Large intestine (tissue), 3 donors: ENCODE measurements at regions not wholly inside any gene's neighbourhood (a gene's known extent, or its start where the extent isn't known, plus 50 kb on each side); places are given as distances from the start of the nearest gene placed in this dataset.
A peak's percentile ranks its signal among the peaks of the same experiment; 100 is the strongest.

Experiments
- DNase-seq, 2 donors: peaks; one replicate each; pipeline versions ENCODE4 v3.0.0 to v3.0.0-alpha.2; 2013
- H3K27ac ChIP-seq: one replicate; pipeline ENCODE4 v1.5.1; 2013; ENCODE audit warnings: low read length
- H3K27me3 ChIP-seq: 2 replicates; pipeline ENCODE4 v1.6.1; 2013; ENCODE audit warnings: low read length; ENCODE audit not compliant: control insufficient read depth, insufficient read depth
- H3K36me3 ChIP-seq: 2 replicates; pipeline ENCODE4 v1.6.1; 2013; ENCODE audit warnings: low read length; ENCODE audit not compliant: control insufficient read depth, insufficient read depth
- H3K4me1 ChIP-seq: one replicate; pipeline ENCODE4 v1.6.1; 2013; ENCODE audit warnings: low read length; ENCODE audit not compliant: control insufficient read depth, insufficient read depth
- H3K4me3 ChIP-seq: one replicate; pipeline ENCODE4 v1.5.1; 2013; ENCODE audit warnings: low read length
- H3K9me3 ChIP-seq: one replicate; pipeline ENCODE4 v1.6.1; 2013; ENCODE audit warnings: mild to moderate bottlenecking, low read depth, low read length, moderate library complexity; ENCODE audit not compliant: control insufficient read depth
- WGBS: methylation state at CpG from one replicate; pipeline ENCODE4 v1.1.5; 2013; ENCODE audit warnings: low lambda C conversion rate; ENCODE audit not compliant: insufficient coverage; 5-methylcytosine and 5-hydroxymethylcytosine counted together

DNA sequence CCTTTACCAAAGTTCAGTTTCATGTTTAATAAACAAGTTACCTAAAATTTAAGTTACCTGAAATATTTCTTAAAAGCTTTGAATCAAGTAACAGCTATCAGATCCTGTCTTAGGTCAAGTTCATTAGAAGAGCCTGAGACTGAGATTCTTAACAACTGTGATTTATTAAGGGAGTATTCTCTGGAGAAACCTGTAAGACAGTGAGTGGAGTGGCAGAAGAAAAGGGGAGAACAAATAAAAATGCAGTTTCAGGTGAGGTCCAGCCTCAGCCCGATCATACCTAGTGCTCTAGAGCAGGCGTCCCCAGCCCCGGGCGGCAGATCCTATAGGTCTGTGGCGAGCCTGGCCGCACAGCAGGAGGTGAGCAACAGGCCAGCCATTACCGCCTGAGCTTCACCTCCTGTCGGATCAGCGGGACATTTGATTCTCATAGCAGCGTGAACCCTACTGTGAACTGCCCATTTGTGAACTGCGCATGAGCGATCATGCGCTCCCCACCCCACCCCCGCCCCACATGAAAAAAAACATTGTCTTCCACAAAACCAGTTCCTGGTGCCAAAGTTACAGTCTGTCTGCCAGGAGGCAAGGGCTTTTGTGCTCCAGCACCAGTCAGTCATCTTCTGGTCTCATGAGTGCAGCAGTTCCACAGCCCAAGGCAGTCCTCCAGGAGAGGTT, 59.2 kb upstream of the ADGRB3 start:
- peak in 1 of 2 donors; percentile 2 for DNase-seq
- H3K4me1 ChIP-seq, result no peaks in the 10 kb centered on the region
- H3K27ac ChIP-seq, result no peak overlapping the region
- no peaks in the 10 kb centered on the region for H3K27me3 ChIP-seq
- no peaks in the 10 kb centered on the region for H3K9me3 ChIP-seq
- H3K4me3 ChIP-seq, result no peak overlapping the region
- no peaks in the 10 kb centered on the region for H3K36me3 ChIP-seq
- WGBS, result no CpG with 5 or more reads among the region's 14 CpGs

DNA sequence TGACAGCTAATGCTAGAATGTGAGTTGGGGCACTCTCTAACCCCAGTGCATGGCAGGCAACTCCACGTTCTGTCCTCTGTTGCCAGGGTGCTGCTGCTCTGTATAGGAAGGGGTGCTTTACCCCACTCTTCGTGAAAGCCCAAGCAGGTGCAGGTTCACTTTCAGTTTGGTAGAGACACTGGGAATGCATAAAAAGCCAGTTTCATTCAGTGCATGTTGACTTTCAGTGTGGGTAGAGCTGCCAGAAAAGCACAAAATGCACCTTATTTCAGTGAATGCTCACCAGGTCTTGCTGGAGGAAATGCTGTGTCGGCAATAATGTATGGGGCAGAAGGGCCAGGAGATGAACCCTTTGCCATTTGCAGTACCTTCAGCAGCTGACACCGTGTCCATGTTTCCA, 62.1 kb upstream of the ADGRB3 start:
- Histone ChIP-seq H3K27ac (no peak overlapping the region), H3K27me3 (no peaks in the 10 kb centered on the region), H3K4me1 (no peaks in the 10 kb centered on the region), H3K9me3 (no peaks in the 10 kb centered on the region), H3K4me3 (no peak overlapping the region), H3K36me3 (no peaks in the 10 kb centered on the region)
- no peak for DNase-seq
- no CpG with 5 or more reads among the region's 4 CpGs for WGBS

DNA sequence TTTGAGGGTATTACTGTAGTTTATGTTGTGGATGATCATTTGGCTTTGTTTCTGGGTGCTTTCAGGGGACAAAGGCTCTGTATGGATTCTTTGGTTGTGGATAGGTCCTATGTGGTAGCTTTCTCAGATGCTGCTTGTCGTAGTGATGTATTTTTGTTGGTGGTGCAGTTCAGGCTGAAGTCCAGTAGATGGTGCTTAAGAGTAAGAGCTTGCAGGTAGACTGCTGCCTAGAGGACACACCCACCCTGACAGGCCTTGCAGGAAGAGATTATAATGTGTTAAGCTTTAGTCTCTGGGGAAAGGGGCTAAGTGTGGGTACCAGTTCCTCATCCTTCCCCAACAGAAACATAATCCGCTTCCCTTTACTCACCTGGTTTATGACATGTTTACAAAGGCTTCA, 62.6 kb upstream of the ADGRB3 start:
- H3K4me3 ChIP-seq, result no peak overlapping the region
- no peak for DNase-seq

DNA sequence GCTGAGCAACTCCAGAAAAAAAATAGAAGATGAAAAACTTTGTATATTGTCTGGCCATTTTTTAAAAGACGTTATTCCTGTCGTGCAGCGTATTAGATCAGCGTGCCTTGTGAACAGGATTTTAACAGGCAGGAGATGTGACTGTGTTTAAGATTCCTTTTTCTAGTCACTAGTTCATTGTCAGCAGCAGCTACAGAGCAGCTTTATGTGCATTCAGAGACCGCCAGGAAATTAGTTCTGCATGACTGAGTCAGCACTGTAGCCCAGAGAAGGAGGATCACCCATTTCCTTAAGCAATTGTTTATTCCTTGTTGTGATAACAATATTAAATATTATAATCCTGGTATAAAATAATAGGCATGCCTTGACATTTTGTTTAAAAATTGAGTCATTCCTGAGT, 75.4 kb upstream of the ADGRB3 start:
- Histone ChIP-seq H3K36me3 (no peaks in the 10 kb centered on the region), H3K27ac (no peak overlapping the region), H3K9me3 (no peaks in the 10 kb centered on the region), H3K4me3 (no peak overlapping the region), H3K4me1 (no peaks in the 10 kb centered on the region), H3K27me3 (no peaks in the 10 kb centered on the region)
- DNase-seq, result no peak
- WGBS, result 46% methylated on average over 4 of the region's 5 CpGs

More for the DNA sequence above, 62.6 kb upstream of the ADGRB3 start:
- no peaks in the 10 kb centered on the region for H3K36me3 ChIP-seq
- no peaks in the 10 kb centered on the region for H3K9me3 ChIP-seq
- no CpG with 5 or more reads among the region's 2 CpGs for WGBS
- no peaks in the 10 kb centered on the region for H3K4me1 ChIP-seq
- H3K27ac ChIP-seq, result no peak overlapping the region
- no peaks in the 10 kb centered on the region for H3K27me3 ChIP-seq

DNA sequence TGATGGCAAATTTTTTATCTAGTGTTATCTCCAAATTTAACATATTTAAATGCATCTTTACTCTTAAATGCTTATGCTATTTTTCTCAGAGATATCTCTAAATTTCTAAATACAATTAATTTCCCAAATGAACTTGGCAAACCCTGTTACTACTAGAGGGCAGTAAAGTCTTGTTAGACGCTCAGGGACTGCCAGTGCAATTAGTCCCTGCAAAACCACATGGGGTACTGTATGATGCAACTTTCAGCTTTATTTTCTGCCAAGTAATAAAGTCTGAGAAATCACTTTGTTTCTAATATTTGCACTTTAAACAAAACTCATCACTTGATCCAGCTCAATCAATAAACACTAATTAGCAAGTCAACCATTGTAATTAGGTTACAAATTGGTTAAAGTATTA, 76.0 kb upstream of the ADGRB3 start:
- no CpG with 5 or more reads among the region's 1 CpG for WGBS
- H3K4me3 ChIP-seq, result no peak overlapping the region
- no peaks in the 10 kb centered on the region for H3K4me1 ChIP-seq
- no peak overlapping the region for H3K27ac ChIP-seq
- H3K36me3 ChIP-seq, result no peaks in the 10 kb centered on the region
- no peaks in the 10 kb centered on the region for H3K9me3 ChIP-seq
- no peaks in the 10 kb centered on the region for H3K27me3 ChIP-seq
- DNase-seq, result no peak

DNA sequence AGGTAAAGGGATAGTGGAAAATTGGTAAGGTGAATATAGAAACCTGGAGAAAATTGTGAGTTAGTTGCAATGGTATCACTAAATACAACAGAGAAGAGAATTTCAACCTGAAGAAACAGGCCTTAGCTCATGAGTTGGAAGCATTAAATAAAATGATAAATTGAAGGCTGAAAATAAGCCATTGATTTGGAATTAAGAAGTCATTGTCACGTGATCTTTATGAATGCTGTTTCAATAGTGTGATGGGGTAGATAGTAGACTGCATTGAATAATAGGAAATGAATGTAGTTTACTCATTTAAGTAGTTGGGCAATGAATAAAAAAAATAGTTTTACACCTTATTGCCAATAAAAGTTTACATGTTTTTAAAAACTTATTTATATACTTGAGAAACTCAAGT, 88.5 kb upstream of the ADGRB3 start:
- 82% methylated on average over 1 of the region's 1 CpG for WGBS
- Histone ChIP-seq H3K4me1 (no peaks in the 10 kb centered on the region), H3K36me3 (no peaks in the 10 kb centered on the region), H3K4me3 (no peak overlapping the region), H3K27ac (no peak overlapping the region), H3K9me3 (no peaks in the 10 kb centered on the region), H3K27me3 (no peaks in the 10 kb centered on the region)
- DNase-seq, result no peak

DNA sequence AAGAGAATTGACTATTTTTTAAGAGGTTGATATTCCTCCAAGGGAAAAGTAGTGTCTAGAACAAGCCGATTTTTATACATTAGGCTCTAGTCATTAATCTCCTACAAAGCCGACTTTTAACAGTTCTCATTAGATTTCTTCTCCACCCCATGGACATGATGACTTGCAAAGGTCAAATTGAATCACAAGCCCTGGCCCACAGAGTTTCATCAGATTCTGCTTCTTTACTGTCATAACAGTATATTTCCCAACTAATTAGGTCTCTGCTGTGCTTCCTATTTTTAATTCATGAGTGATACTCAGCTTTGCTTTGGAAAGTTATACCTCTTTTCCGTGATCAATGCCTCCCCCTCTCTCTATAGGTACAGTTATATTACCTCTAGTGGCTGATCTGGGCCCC, 90.6 kb upstream of the ADGRB3 start:
- Histone ChIP-seq H3K9me3 (no peaks in the 10 kb centered on the region), H3K27me3 (no peaks in the 10 kb centered on the region), H3K4me1 (no peaks in the 10 kb centered on the region), H3K4me3 (no peak overlapping the region), H3K36me3 (no peaks in the 10 kb centered on the region), H3K27ac (no peak overlapping the region)
- DNase-seq, result no peak
- 50% methylated on average over 2 of the region's 3 CpGs for WGBS

DNA sequence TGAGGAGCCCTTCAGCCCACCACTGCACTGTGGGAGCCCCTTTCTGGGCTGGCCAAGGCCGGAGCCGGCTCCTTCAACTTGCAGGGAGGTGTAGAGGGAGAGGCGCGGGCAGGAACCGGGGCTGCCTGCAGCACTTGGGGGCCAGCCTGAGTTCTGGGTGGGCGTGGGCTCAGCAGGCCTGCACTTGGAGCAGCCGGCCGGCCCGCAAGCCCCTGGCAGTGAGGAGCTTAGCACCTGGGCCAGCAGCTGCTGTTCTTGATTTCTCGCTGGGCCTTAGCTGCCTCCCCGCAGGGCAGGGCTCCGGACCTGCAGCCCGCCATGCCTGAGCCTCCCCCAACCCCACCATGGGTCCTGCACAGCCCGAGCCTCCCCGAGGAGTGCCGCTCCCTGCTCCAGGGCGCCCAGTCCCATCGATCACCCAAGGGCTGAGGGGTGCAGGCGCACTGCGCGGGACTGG, 101.7 kb upstream of the ADGRB3 start:
- H3K4me1 ChIP-seq, result no peaks in the 10 kb centered on the region
- no peak overlapping the region for H3K27ac ChIP-seq
- DNase-seq, result no peak
- WGBS, result no CpG with 5 or more reads among the region's 21 CpGs
- H3K36me3 ChIP-seq, result no peaks in the 10 kb centered on the region
- H3K27me3 ChIP-seq, result no peaks in the 10 kb centered on the region
- H3K4me3 ChIP-seq, result no peak overlapping the region
- H3K9me3 ChIP-seq, result peaks cover 8% of the 10 kb centered on the region

DNA sequence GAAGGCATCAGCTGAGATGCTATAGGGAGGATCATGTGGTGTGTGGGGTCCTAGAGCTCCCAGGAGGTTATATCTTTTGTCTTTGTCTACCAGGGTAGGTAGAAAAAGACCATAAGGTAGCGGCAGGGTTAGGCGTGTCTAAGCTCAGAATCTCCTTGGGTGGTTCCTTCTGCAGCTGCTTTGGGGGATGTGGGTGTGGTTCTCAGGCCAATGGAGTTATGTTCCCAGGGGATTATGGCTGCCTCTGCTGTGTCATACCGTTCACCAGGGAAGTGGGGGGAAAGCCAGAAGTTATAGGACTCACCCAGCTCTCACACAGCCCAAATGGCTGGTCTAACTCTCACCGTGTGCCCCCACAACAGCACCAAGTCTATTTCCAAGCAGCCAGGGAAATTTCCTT, 107.4 kb upstream of the ADGRB3 start:
- Histone ChIP-seq H3K27me3 (no peaks in the 10 kb centered on the region), H3K27ac (no peak overlapping the region), H3K4me1 (no peaks in the 10 kb centered on the region), H3K9me3 (no peaks in the 10 kb centered on the region), H3K36me3 (no peaks in the 10 kb centered on the region), H3K4me3 (no peak overlapping the region)
- no CpG with 5 or more reads among the region's 4 CpGs for WGBS
- no peak for DNase-seq

DNA sequence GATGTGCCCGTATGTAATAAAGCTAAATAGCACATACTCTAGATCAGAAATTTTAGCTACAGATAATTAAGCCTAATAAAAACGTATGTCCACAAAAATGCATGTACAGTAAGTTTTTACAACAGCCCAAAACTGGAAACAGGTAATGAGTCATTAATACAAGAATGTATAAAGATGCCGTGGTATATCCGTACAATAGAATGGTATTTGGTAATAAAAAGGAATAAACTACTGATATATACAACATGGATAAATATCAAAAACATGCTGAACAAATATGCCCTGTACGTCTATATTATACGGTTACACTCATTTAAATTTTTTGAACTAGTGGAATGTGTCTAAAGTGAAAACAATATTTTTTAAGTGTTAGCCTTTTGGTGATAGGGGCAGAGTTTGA, 128.2 kb upstream of the ADGRB3 start:
- Histone ChIP-seq H3K4me1 (no peaks in the 10 kb centered on the region), H3K4me3 (no peak overlapping the region), H3K27me3 (no peaks in the 10 kb centered on the region), H3K36me3 (no peaks in the 10 kb centered on the region), H3K9me3 (peaks cover 3% of the 10 kb centered on the region), H3K27ac (no peak overlapping the region)
- DNase-seq, result no peak
- WGBS, result 100% methylated on average over 3 of the region's 6 CpGs

DNA sequence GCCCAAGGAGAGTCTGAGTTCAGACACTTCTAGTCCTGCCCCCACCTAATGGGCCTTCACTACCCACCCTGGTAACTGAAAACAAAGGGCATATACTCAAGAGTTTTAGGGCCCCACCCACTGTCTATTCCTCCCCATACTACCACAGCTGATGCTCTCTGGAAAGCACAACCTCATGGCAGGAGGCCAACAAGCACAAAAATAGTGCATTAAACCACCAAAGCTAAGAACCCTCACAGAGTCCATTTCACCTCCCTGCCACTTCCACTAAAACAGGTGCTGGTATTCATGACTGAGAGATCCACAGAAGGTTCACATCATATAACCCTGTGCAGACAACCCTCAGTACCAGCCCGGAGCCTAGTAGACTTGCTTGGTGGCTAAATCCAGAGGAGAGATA, 132.1 kb upstream of the ADGRB3 start:
- Histone ChIP-seq H3K4me3 (no peak overlapping the region), H3K9me3 (no peaks in the 10 kb centered on the region), H3K27ac (no peak overlapping the region), H3K4me1 (no peaks in the 10 kb centered on the region), H3K36me3 (no peaks in the 10 kb centered on the region), H3K27me3 (no peaks in the 10 kb centered on the region)
- no CpG with 5 or more reads among the region's 1 CpG for WGBS
- no peak for DNase-seq
